AG04449 (cell line): ENCODE measurements at regions not wholly inside any gene's neighbourhood (a gene's known extent, or its start where the extent isn't known, plus 50 kb on each side); places are given as distances from the start of the nearest gene placed in this dataset.

Experiments
- CTCF ChIA-PET: fragments of 350-600 bp; formaldehyde crosslinking; extraction: SDS; loops from one replicate; lab custom pipeline; 2021; ENCODE audit warnings: antibody characterized with exemption; lab: Yijun Ruan, JAX
- POLR2A ChIA-PET: fragments of 400-600, 350-600 bp; formaldehyde crosslinking; extraction: SDS; loops from one replicate; lab custom pipeline; 2020; ENCODE audit warnings: antibody characterized with exemption, inconsistent platforms; lab: Yijun Ruan, JAX
- DNase-seq: peaks from one replicate; pipeline ENCODE4 v3.0.0-alpha.2; 2010; ENCODE audit warnings: low read depth, low spot score
- H3K4me3 ChIP-seq: 2 replicates; pipeline ENCODE4 v1.5.1; 2011; ENCODE audit warnings: low read depth, mild to moderate bottlenecking, control low read depth, low read length
- CTCF ChIP-seq: IDR thresholded peaks from one replicate; pipeline ENCODE4 v1.5.1; 2011; ENCODE audit warnings: mild to moderate bottlenecking, moderate library complexity, low read length, control low read depth, inconsistent platforms; ENCODE audit not compliant: insufficient read depth; ENCODE audit errors: missing control alignments

DNA sequence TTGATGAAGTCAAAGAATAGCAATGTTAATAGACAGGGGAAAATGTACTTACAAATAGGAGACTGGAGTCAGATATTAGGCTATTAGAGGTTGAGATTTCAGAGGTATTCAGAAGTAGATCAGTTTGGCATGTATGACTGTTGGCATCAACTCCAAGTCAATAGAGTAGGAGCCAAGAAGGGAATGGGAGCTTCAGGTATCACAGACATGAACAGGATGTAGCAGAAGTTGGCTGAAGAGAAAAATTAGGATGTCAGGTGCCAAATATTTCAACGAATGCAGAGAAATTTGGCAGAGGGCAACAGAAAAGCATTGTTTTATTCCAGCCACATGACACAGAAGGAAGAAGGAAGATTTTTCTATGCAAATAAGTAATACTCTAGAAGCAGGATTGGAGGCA lies 69.7 kb downstream of the GLYATL1 start:
- no peak for DNase-seq
- ChIA-PET CTCF (no interaction called here), POLR2A (no interaction called here)
- TF ChIP-seq CTCF: no peak
- no peak overlapping the region for H3K4me3 ChIP-seq

DNA sequence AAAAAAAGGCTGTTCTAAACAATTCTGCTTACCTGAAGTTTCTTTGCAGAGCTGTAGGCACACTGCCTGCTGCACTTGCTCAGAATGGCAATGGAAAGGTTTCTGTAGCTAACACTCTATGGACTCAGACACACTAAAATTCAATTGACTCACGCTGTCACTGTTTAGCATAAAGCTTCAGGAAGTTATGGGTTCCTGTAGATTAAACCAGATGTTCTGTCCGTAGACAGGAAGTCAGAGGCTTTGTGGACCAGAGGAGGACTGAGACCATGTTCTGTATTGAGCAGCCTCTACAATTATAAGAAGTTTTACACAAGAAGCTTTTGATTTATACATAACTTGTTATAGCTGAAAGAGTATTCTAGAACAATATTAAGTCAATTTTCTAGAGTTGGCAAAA lies 70.4 kb downstream of the GLYATL1 start:
- POLR2A ChIA-PET: no interaction called here
- DNase-seq: no peak
- no peak overlapping the region for H3K4me3 ChIP-seq
- TF ChIP-seq CTCF: no peak
- CTCF ChIA-PET: no interaction called here

DNA sequence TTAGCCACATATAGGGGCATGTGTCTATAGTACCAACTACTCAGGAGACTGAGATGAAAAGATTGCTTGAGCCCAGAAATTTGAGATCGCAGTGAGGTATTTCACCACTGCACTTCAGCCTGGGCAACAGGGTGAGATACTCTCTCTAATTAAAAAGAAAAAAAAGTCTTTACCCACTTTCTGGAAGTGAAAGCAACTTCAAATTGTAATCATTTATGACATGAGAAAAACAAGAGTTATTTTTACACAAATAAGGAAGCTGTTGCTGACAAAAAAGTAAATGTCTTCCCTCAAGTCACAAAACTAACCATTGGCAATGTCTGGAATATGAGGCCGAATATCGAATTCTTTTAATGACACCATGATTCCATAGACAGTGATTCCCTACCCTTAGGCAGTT lies 71.4 kb downstream of the GLYATL1 start:
- TF ChIP-seq CTCF: no peak
- ChIA-PET POLR2A (no interaction called here), CTCF (no interaction called here)
- no peak for DNase-seq
- no peak overlapping the region for H3K4me3 ChIP-seq

GRCh38 chr11:59011655-59012397 lies 72.5 kb downstream of the GLYATL1 start:
- H3K4me3 ChIP-seq: no peak overlapping the region
- DNase-seq: no peak
- CTCF ChIA-PET: no interaction called here
- POLR2A ChIA-PET: no interaction called here
- no peak for TF ChIP-seq CTCF

- no peak for DNase-seq
- no peak for TF ChIP-seq CTCF
- H3K4me3 ChIP-seq: no peak overlapping the region
- CTCF ChIA-PET: no interaction called here
- POLR2A ChIA-PET: no interaction called here
Observed at GRCh38 chr11:59012398-59013265, 73.3 kb downstream of the GLYATL1 start.

GRCh38 chr11:59025097-59025496 lies 61.0 kb upstream of the GLYATL1B start:
- no peak overlapping the region for H3K4me3 ChIP-seq
- no peak for TF ChIP-seq CTCF
- DNase-seq: no peak
- CTCF ChIA-PET: no interaction called here
- POLR2A ChIA-PET: no interaction called here
